HCT116 (cell line): ENCODE measurements at regions not wholly inside any gene's neighbourhood (a gene's known extent, or its start where the extent isn't known, plus 50 kb on each side); places are given as distances from the start of the nearest gene placed in this dataset.

Experiments used
- CEBPB ChIP-seq: IDR thresholded peaks from 2 replicates; pipeline ENCODE4 v1.6.1; 2012; ENCODE audit warnings: low read depth
- CTCF ChIP-seq, 3 experiments: fragments of 200-600 bp in 1 of 3; sonication (generic) in 1 of 3; IDR thresholded peaks in 2 of 3; conservative IDR thresholded peaks in 1 of 3; 2 replicates each; pipeline ENCODE4 v1.5.1; 2012 to 2017; ENCODE audit warnings: low read depth in 2 of 3, low read length in 2 of 3, antibody characterized with exemption in 1 of 3, borderline replicate concordance in 1 of 3, control low read depth in 1 of 3, mild to moderate bottlenecking in 1 of 3, mixed read lengths in 1 of 3, mixed run types in 1 of 3, moderate library complexity in 1 of 3; ENCODE audit not compliant: insufficient read depth in 1 of 3
- EGR1 ChIP-seq: IDR thresholded peaks from 2 replicates; pipeline ENCODE4 v1.6.1; 2012; ENCODE audit warnings: low read depth
- ELF1 ChIP-seq: IDR thresholded peaks from 2 replicates; pipeline ENCODE4 v1.6.1; 2012; ENCODE audit warnings: low read depth, borderline replicate concordance
- EZH2 ChIP-seq: fragments of 200-600 bp; sonication (generic); IDR thresholded peaks from 2 replicates; pipeline ENCODE4 v1.6.1; 2017; ENCODE audit warnings: antibody characterized with exemption, mixed run types
- EZH2phosphoT487 ChIP-seq: fragments of 200-600 bp; IDR thresholded peaks from 2 replicates; pipeline ENCODE4 v1.6.1; 2018; ENCODE audit warnings: antibody characterized with exemption, borderline replicate concordance
- JUND ChIP-seq: IDR thresholded peaks from 2 replicates; pipeline ENCODE4 v1.6.1; 2012
- POLR2A ChIP-seq: IDR thresholded peaks from 2 replicates; pipeline ENCODE4 v1.7.0; 2011; ENCODE audit warnings: borderline replicate concordance; ENCODE audit not compliant: insufficient read depth, insufficient read length; ENCODE audit errors: extremely low read depth
- REST ChIP-seq: IDR thresholded peaks from 2 replicates; pipeline ENCODE4 v1.6.1; 2012; ENCODE audit warnings: low read depth
- SIN3A ChIP-seq: IDR thresholded peaks from 2 replicates; pipeline ENCODE4 v1.6.1; 2012; ENCODE audit warnings: low read depth
- SRF ChIP-seq: IDR thresholded peaks from 2 replicates; pipeline ENCODE4 v1.6.1; 2012; ENCODE audit warnings: low read depth
- TCF7L2 ChIP-seq: IDR thresholded peaks from 2 replicates; pipeline ENCODE4 v1.7.0; 2011; ENCODE audit warnings: borderline replicate concordance, inconsistent platforms; ENCODE audit not compliant: insufficient read depth, insufficient read length; ENCODE audit errors: extremely low read depth
- ZBTB33 ChIP-seq: IDR thresholded peaks from 2 replicates; pipeline ENCODE4 v1.6.1; 2011; ENCODE audit warnings: mild to moderate bottlenecking, low read length, moderate library complexity; ENCODE audit not compliant: insufficient replicate concordance; ENCODE audit errors: extremely low read depth
- ZFX ChIP-seq: fragments of 450-650 bp; IDR thresholded peaks from 2 replicates; pipeline ENCODE4 v1.6.1; 2017

- no peak for TF ChIP-seq CTCF (IDR thresholded peaks at IDR 0.05 in 2 of 3, conservative IDR thresholded peaks at IDR 0.05 in 1 of 3; ENCODE audit: borderline replicate concordance in 1 of 3, insufficient read depth in 1 of 3, low read depth in 2 of 3, low read length in 2 of 3)
- no peak for TF ChIP-seq POLR2A
- no peak for TF ChIP-seq SIN3A
- TF ChIP-seq EZH2: no peak
- no peak for TF ChIP-seq REST
- no peak for TF ChIP-seq TCF7L2
- TF ChIP-seq JUND: no peak
- TF ChIP-seq EZH2phosphoT487: no peak
- TF ChIP-seq EGR1: no peak
- no peak for TF ChIP-seq SRF
- no peak for TF ChIP-seq CEBPB
- no peak for TF ChIP-seq ZFX
- no peak for TF ChIP-seq ZBTB33
- no peak for TF ChIP-seq ELF1
These were observed 115.6 kb upstream of the METAP2 start for GRCh38 chr12:95358111-95359083.
